NCI-H524 (cell line): ENCODE measurements at regions not wholly inside any gene's neighbourhood (a gene's known extent, or its start where the extent isn't known, plus 50 kb on each side); places are given as distances from the start of the nearest gene placed in this dataset.
"Not testable (repeated sequence)": the region's sequence is repeated elsewhere in the genome, so short reads cannot be mapped to it uniquely, and the experiment has no call there.

Experiments
- DNase-seq, 2 experiments: peaks; one replicate each; lab custom pipeline; 2025; lab: John Stamatoyannopoulos, UW

- no peak for DNase-seq
Observed at GRCh38 chr2:19201911-19202462, 156.4 kb downstream of the OSR1 start.

GRCh38 chr2:19198381-19198780, 160.0 kb downstream of the OSR1 start:
- no peak for DNase-seq

- no peak for DNase-seq
Observed at GRCh38 chr2:19195661-19196060, 162.8 kb downstream of the OSR1 start.

GRCh38 chr2:19189391-19189790, 169.0 kb downstream of the OSR1 start:
- no peak for DNase-seq

- no peak for DNase-seq
Observed at GRCh38 chr2:19187323-19188020, 171.0 kb downstream of the OSR1 start.

- DNase-seq = no peak
Observed at GRCh38 chr2:19185086-19185485, 173.3 kb downstream of the OSR1 start.

- DNase-seq = no peak
Observed at GRCh38 chr2:19178175-19178574, 180.2 kb downstream of the OSR1 start.

- peak in 1 of 2 experiments; percentile 14 for DNase-seq
Observed at GRCh38 chr2:19176977-19177376, 181.4 kb downstream of the OSR1 start.

- DNase-seq = peak; percentile 24 to 84
Observed at GRCh38 chr2:19176172-19176852, 182.1 kb downstream of the OSR1 start.

GRCh38 chr2:19174176-19174575, 184.2 kb downstream of the OSR1 start:
- no peak for DNase-seq

- no peak for DNase-seq
Observed at GRCh38 chr2:19171409-19171808, 187.0 kb downstream of the OSR1 start.

- DNase-seq = no peak
Observed at GRCh38 chr2:19169134-19169768, 189.2 kb downstream of the OSR1 start.

GRCh38 chr2:19164099-19164498, 194.3 kb downstream of the OSR1 start:
- not testable (repeated sequence) for DNase-seq

- DNase-seq = peak; percentile 9 to 72
Observed at GRCh38 chr2:19158896-19159295, 199.5 kb downstream of the OSR1 start.

- no peak for DNase-seq
Observed at GRCh38 chr2:19158211-19158610, 200.2 kb downstream of the OSR1 start.

- no peak for DNase-seq
Observed at GRCh38 chr2:19156646-19157045, 201.8 kb downstream of the OSR1 start.

- no peak for DNase-seq
Observed at GRCh38 chr2:19150726-19151125, 207.7 kb downstream of the OSR1 start.

GRCh38 chr2:19146867-19147266, 211.6 kb downstream of the OSR1 start:
- no peak for DNase-seq

- no peak for DNase-seq
Observed at GRCh38 chr2:19141234-19142004, 217.0 kb downstream of the OSR1 start.

- DNase-seq = no peak
Observed at GRCh38 chr2:19140463-19141208, 217.8 kb downstream of the OSR1 start.

GRCh38 chr2:19139386-19139785, 219.0 kb downstream of the OSR1 start:
- DNase-seq = no peak
